OCI-LY7 (cell line): ENCODE measurements at regions not wholly inside any gene's neighbourhood (a gene's known extent, or its start where the extent isn't known, plus 50 kb on each side); places are given as distances from the start of the nearest gene placed in this dataset.

Experiments
- BruUV-seq: library from RNA; stranded (reverse); fragments of 400-500 nt; replicated peaks from 2 replicates; lab custom pipeline; 2021; lab: Mats Ljungman, UMichigan
- CTCF ChIA-PET: fragments of 300-600 bp; sonication (Branson Sonifier 250); formaldehyde crosslinking; loops from one replicate; lab custom pipeline; 2022; ENCODE audit warnings: antibody characterized with exemption; ENCODE audit not compliant: unreplicated experiment; lab: Charles Lee
- POLR2A ChIA-PET: fragments of 300-600 bp; sonication (Branson Sonifier 250); formaldehyde crosslinking; loops from one replicate; lab custom pipeline; 2022; ENCODE audit warnings: antibody characterized with exemption; lab: Charles Lee
- DNase-seq: peaks from one replicate; pipeline ENCODE4 v3.0.0-alpha.2; 2015; ENCODE audit warnings: low spot score
- H2AFZ ChIP-seq: fragments of 200-600 bp; sonication (generic), shearing (Covaris generic); 2 replicates; pipeline ENCODE4 v1.6.1; 2014; ENCODE audit warnings: mild to moderate bottlenecking, antibody characterized with exemption, low read length, moderate library complexity
- H3K27ac ChIP-seq: fragments of 200-600 bp; sonication (generic); 2 replicates; pipeline ENCODE4 v1.5.1; 2014; ENCODE audit warnings: mixed run types, low read depth, mild to moderate bottlenecking, moderate library complexity, low read length, inconsistent platforms; ENCODE audit not compliant: poor library complexity, severe bottlenecking
- H3K36me3 ChIP-seq: fragments of 200-600 bp; sonication (generic); 2 replicates; pipeline ENCODE4 v1.6.1; 2014; ENCODE audit warnings: mild to moderate bottlenecking, antibody characterized with exemption, low read length, moderate library complexity, mixed read lengths; ENCODE audit not compliant: insufficient read depth
- H3K4me1 ChIP-seq: fragments of 200-600 bp; sonication (generic); 2 replicates; pipeline ENCODE4 v1.5.1; 2014; ENCODE audit warnings: mild to moderate bottlenecking, low read length; ENCODE audit not compliant: insufficient read depth, poor library complexity, severe bottlenecking
- H3K4me2 ChIP-seq: fragments of 200-600 bp; sonication (generic); 2 replicates; pipeline ENCODE4 v1.6.1; 2014; ENCODE audit warnings: mild to moderate bottlenecking, low read length
- H3K4me3 ChIP-seq: fragments of 200-600 bp; sonication (generic); 2 replicates; pipeline ENCODE4 v1.5.1; 2014; ENCODE audit warnings: mild to moderate bottlenecking, low read depth, low read length; ENCODE audit not compliant: poor library complexity, severe bottlenecking
- H3K79me2 ChIP-seq: fragments of 200-600 bp; sonication (generic); 2 replicates; pipeline ENCODE4 v1.6.1; 2016; ENCODE audit warnings: low read depth, mild to moderate bottlenecking, low read length, moderate library complexity, mixed read lengths; ENCODE audit not compliant: insufficient read depth
- H3K9me2 ChIP-seq: fragments of 200-600 bp; sonication (generic); 2 replicates; pipeline ENCODE4 v1.6.1; 2016; ENCODE audit warnings: mild to moderate bottlenecking, low read length, mixed read lengths; ENCODE audit not compliant: insufficient read depth
- H3K9me3 ChIP-seq: fragments of 200-600 bp; sonication (generic); 2 replicates; pipeline ENCODE4 v1.6.1; 2014; ENCODE audit warnings: mild to moderate bottlenecking, mixed run types, low read length, mixed read lengths
- H4K20me1 ChIP-seq: fragments of 200-600 bp; sonication (generic); 2 replicates; pipeline ENCODE4 v1.6.1; 2014; ENCODE audit warnings: mild to moderate bottlenecking, antibody characterized with exemption, low read length, moderate library complexity, mixed read lengths; ENCODE audit not compliant: insufficient read depth
- EZH2phosphoT487 ChIP-seq: fragments of 200-600 bp; sonication (generic); IDR thresholded peaks from 2 replicates; pipeline ENCODE4 v1.6.1; 2018; ENCODE audit warnings: low read depth, borderline replicate concordance, mild to moderate bottlenecking, mixed run types, antibody characterized with exemption, low read length, moderate library complexity, mixed read lengths
- intact Hi-C: fragments of 100-400 bp; cut with micrococcal nuclease; formaldehyde crosslinking; loops from one replicate; pipeline ENCODE4 v1.10.0; 2022; ENCODE audit not compliant: unreplicated experiment
- TF ChIP-seq, protein P1 (sequence below): fragments of 200-600 bp; sonication (generic); conservative IDR thresholded peaks from 2 replicates; pipeline ENCODE4 v1.5.1; 2014; ENCODE audit warnings: mild to moderate bottlenecking, antibody characterized with exemption, low read length, moderate library complexity, mixed read lengths

DNA sequence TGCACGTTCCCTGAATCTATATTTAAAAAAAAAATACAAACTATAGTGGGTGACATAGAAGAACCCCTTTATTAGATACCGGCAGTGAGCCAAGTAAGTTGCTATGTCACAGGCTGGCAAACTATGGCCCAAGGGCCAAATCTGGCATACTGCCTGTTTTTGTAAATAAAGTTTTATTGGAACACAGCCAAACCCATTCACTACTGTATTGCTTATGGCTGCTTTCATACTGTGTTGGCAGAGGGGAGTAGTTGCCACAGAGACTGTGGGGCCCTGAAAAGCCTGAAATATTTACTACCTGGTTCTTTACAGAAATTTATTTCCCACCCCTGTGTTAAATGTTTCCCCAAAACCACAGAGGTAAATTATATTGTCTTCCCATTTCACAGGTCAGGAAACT lies 71.2 kb upstream of the EGFL6 start:
- POLR2A ChIA-PET, result interaction anchor here (1.4 kb wide), 1 partner anchor 552 kb away, joined by 3 read pairs; no protein-coding TSS in a partner anchor
- H3K36me3 ChIP-seq, result no peaks in the 10 kb centered on the region
- H2AFZ ChIP-seq, result no peak overlapping the region
- no peak overlapping the region for H3K4me3 ChIP-seq
- TF ChIP-seq EZH2phosphoT487, result no peak
- TF ChIP-seq, protein P1, sequence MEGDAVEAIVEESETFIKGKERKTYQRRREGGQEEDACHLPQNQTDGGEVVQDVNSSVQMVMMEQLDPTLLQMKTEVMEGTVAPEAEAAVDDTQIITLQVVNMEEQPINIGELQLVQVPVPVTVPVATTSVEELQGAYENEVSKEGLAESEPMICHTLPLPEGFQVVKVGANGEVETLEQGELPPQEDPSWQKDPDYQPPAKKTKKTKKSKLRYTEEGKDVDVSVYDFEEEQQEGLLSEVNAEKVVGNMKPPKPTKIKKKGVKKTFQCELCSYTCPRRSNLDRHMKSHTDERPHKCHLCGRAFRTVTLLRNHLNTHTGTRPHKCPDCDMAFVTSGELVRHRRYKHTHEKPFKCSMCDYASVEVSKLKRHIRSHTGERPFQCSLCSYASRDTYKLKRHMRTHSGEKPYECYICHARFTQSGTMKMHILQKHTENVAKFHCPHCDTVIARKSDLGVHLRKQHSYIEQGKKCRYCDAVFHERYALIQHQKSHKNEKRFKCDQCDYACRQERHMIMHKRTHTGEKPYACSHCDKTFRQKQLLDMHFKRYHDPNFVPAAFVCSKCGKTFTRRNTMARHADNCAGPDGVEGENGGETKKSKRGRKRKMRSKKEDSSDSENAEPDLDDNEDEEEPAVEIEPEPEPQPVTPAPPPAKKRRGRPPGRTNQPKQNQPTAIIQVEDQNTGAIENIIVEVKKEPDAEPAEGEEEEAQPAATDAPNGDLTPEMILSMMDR, result no peak
- H3K9me2 ChIP-seq, result no peaks in the 10 kb centered on the region
- no peaks in the 10 kb centered on the region for H4K20me1 ChIP-seq
- no peaks in the 10 kb centered on the region for H3K79me2 ChIP-seq
- no TSS peak for BruUV-seq
- no peak for DNase-seq
- no peaks in the 10 kb centered on the region for H3K4me1 ChIP-seq
- no peaks in the 10 kb centered on the region for H3K9me3 ChIP-seq
- H3K4me2 ChIP-seq, result no peak overlapping the region
- no peak overlapping the region for H3K27ac ChIP-seq
- CTCF ChIA-PET, result no interaction called here
- intact Hi-C loops, result no loop called here

DNA sequence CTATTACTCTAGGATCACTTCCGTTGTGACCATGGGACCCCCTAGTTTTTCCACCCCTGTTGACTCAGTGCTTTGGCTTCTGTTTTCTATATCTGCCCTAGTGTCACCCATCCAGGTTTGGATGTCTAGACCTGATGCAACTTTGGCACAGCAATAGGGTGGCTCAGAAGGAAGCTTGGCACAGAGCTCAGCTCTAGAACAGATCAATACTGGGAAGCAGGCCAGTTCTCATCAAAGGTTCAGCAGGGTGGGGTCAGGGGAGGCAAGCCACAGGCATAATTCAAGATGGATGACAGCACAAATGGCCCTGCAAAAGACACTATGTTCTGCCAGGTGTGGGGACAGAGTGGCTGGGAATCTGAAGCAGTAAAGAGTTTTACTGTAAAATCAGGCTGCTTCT lies 74.2 kb upstream of the EGFL6 start:
- no peak overlapping the region for H3K27ac ChIP-seq
- no peak overlapping the region for H2AFZ ChIP-seq
- H3K36me3 ChIP-seq, result no peaks in the 10 kb centered on the region
- H3K4me1 ChIP-seq, result no peaks in the 10 kb centered on the region
- no peaks in the 10 kb centered on the region for H3K9me3 ChIP-seq
- H3K79me2 ChIP-seq, result no peaks in the 10 kb centered on the region
- H3K9me2 ChIP-seq, result no peaks in the 10 kb centered on the region
- H3K4me2 ChIP-seq, result no peak overlapping the region
- DNase-seq, result no peak
- intact Hi-C loops, result no loop called here
- TF ChIP-seq, protein P1, result no peak
- no peak for TF ChIP-seq EZH2phosphoT487
- H4K20me1 ChIP-seq, result no peaks in the 10 kb centered on the region
- POLR2A ChIA-PET, result no interaction called here
- H3K4me3 ChIP-seq, result no peak overlapping the region
- BruUV-seq, result no TSS peak
- CTCF ChIA-PET, result no interaction called here

DNA sequence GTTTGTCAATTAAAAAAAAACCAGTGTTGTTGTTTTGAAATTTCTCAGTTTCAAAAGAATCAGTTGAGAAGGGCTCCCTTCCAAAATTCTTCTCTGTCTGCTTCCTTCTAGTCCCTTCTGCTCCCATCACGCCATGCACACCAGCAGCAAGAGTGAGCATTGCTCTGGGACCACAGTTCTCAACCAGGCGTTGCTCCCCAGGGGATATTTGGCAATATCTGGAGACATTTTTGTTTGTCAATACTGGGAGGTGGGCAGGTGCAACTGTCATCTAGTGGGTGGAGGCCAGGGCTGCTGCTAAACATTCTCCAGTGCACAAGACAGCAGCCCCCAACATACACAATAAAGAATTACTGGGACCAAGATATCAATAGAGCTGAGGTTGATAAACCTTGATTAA lies 74.8 kb upstream of the EGFL6 start:
- H3K4me3 ChIP-seq, result no peak overlapping the region
- H3K9me2 ChIP-seq, result no peaks in the 10 kb centered on the region
- ChIA-PET POLR2A (no interaction called here), CTCF (no interaction called here)
- no peak overlapping the region for H2AFZ ChIP-seq
- no peaks in the 10 kb centered on the region for H4K20me1 ChIP-seq
- no TSS peak for BruUV-seq
- intact Hi-C loops, result no loop called here
- H3K36me3 ChIP-seq, result no peaks in the 10 kb centered on the region
- no peaks in the 10 kb centered on the region for H3K79me2 ChIP-seq
- no peak overlapping the region for H3K4me2 ChIP-seq
- H3K4me1 ChIP-seq, result no peaks in the 10 kb centered on the region
- no peaks in the 10 kb centered on the region for H3K9me3 ChIP-seq
- DNase-seq, result no peak
- no peak overlapping the region for H3K27ac ChIP-seq
- no peak for TF ChIP-seq EZH2phosphoT487
- TF ChIP-seq, protein P1, result no peak
